Neural cell (in vitro differentiated cells): ENCODE measurements at regions not wholly inside any gene's neighbourhood (a gene's known extent, or its start where the extent isn't known, plus 50 kb on each side); places are given as distances from the start of the nearest gene placed in this dataset.

Experiments
- CTCF ChIP-seq: fragments of 450-650 bp; IDR thresholded peaks from 2 replicates; pipeline ENCODE4 v1.5.1; 2014; ENCODE audit warnings: antibody characterized with exemption, mild to moderate bottlenecking, moderate library complexity; ENCODE audit not compliant: poor library complexity, severe bottlenecking
- EZH2 ChIP-seq: fragments of 200-600, 300-800 bp; shearing (Covaris generic), sonication (generic); IDR thresholded peaks from 2 replicates; pipeline ENCODE4 v1.6.1; 2014; ENCODE audit warnings: antibody characterized with exemption, low read length, borderline replicate concordance, mild to moderate bottlenecking; ENCODE audit not compliant: insufficient read depth, poor library complexity, severe bottlenecking
- REST ChIP-seq: IDR thresholded peaks from 2 replicates; pipeline ENCODE4 v1.6.1; 2012; ENCODE audit warnings: borderline replicate concordance

GRCh38 chr12:78645956-78646355 is 218.6 kb upstream of the SYT1 start:
- TF ChIP-seq CTCF (no peak), REST (peak; percentile 95), EZH2 (no peak)
